ENCODE measurements at regions not wholly inside any gene's neighbourhood (a gene's known extent, or its start where the extent isn't known, plus 50 kb on each side); places are given as distances from the start of the nearest gene placed in this dataset.

- no peak overlapping the region for H3K4me3 Mint-ChIP-seq (ENCODE audit: unreplicated experiment)
- H3K4me1 Mint-ChIP-seq (ENCODE audit: low read depth, unreplicated experiment), result no peaks in the 10 kb centered on the region
- H3K9me3 Mint-ChIP-seq (ENCODE audit: unreplicated experiment), result no peaks in the 10 kb centered on the region
- no peaks in the 10 kb centered on the region for H3K36me3 Mint-ChIP-seq (ENCODE audit: unreplicated experiment)
- no peak for TF ChIP-seq CTCF (IDR thresholded peaks at IDR 0.05; ENCODE audit: partially characterized antibody, unreplicated experiment)
- H3K27ac Mint-ChIP-seq (ENCODE audit: unreplicated experiment), result no peak overlapping the region
- no peaks in the 10 kb centered on the region for H3K27me3 Mint-ChIP-seq (ENCODE audit: unreplicated experiment)
- no peak for DNase-seq
These were observed 56.9 kb upstream of the VGLL3 start for GRCh38 chr3:87047852-87048251.

GRCh38 chr3:87046241-87046640, 55.3 kb upstream of the VGLL3 start:
- DNase-seq, result no peak
- H3K4me3 Mint-ChIP-seq (ENCODE audit: unreplicated experiment), result no peak overlapping the region
- no peak overlapping the region for H3K27ac Mint-ChIP-seq (ENCODE audit: unreplicated experiment)
- TF ChIP-seq CTCF (IDR thresholded peaks at IDR 0.05; ENCODE audit: partially characterized antibody, unreplicated experiment), result no peak
- no peaks in the 10 kb centered on the region for H3K9me3 Mint-ChIP-seq (ENCODE audit: unreplicated experiment)
- H3K36me3 Mint-ChIP-seq (ENCODE audit: unreplicated experiment), result no peaks in the 10 kb centered on the region
- no peaks in the 10 kb centered on the region for H3K27me3 Mint-ChIP-seq (ENCODE audit: unreplicated experiment)
- H3K4me1 Mint-ChIP-seq (ENCODE audit: low read depth, unreplicated experiment), result no peaks in the 10 kb centered on the region

- Mint-ChIP-seq H3K9me3 (ENCODE audit: unreplicated experiment) (no peaks in the 10 kb centered on the region), H3K4me3 (ENCODE audit: unreplicated experiment) (no peak overlapping the region), H3K36me3 (ENCODE audit: unreplicated experiment) (no peaks in the 10 kb centered on the region), H3K4me1 (ENCODE audit: low read depth, unreplicated experiment) (no peaks in the 10 kb centered on the region), H3K27ac (ENCODE audit: unreplicated experiment) (no peak overlapping the region), H3K27me3 (ENCODE audit: unreplicated experiment) (no peaks in the 10 kb centered on the region)
- TF ChIP-seq CTCF (IDR thresholded peaks at IDR 0.05; ENCODE audit: partially characterized antibody, unreplicated experiment), result no peak
- DNase-seq, result no peak
These were observed 54.5 kb upstream of the VGLL3 start for GRCh38 chr3:87045473-87045872.

- no peaks in the 10 kb centered on the region for H3K27me3 Mint-ChIP-seq (ENCODE audit: unreplicated experiment)
- H3K4me1 Mint-ChIP-seq (ENCODE audit: low read depth, unreplicated experiment), result no peaks in the 10 kb centered on the region
- H3K36me3 Mint-ChIP-seq (ENCODE audit: unreplicated experiment), result no peaks in the 10 kb centered on the region
- TF ChIP-seq CTCF (IDR thresholded peaks at IDR 0.05; ENCODE audit: partially characterized antibody, unreplicated experiment), result no peak
- DNase-seq, result no peak
- no peak overlapping the region for H3K27ac Mint-ChIP-seq (ENCODE audit: unreplicated experiment)
- no peak overlapping the region for H3K4me3 Mint-ChIP-seq (ENCODE audit: unreplicated experiment)
- no peaks in the 10 kb centered on the region for H3K9me3 Mint-ChIP-seq (ENCODE audit: unreplicated experiment)
These were observed 53.9 kb upstream of the VGLL3 start for GRCh38 chr3:87044846-87045245.

- no peak overlapping the region for H3K27ac Mint-ChIP-seq (ENCODE audit: unreplicated experiment)
- DNase-seq, result no peak
- no peaks in the 10 kb centered on the region for H3K27me3 Mint-ChIP-seq (ENCODE audit: unreplicated experiment)
- TF ChIP-seq CTCF (IDR thresholded peaks at IDR 0.05; ENCODE audit: partially characterized antibody, unreplicated experiment), result no peak
- H3K36me3 Mint-ChIP-seq (ENCODE audit: unreplicated experiment), result no peaks in the 10 kb centered on the region
- H3K4me3 Mint-ChIP-seq (ENCODE audit: unreplicated experiment), result no peak overlapping the region
- H3K9me3 Mint-ChIP-seq (ENCODE audit: unreplicated experiment), result no peaks in the 10 kb centered on the region
- H3K4me1 Mint-ChIP-seq (ENCODE audit: low read depth, unreplicated experiment), result no peaks in the 10 kb centered on the region
These were observed 53.5 kb upstream of the VGLL3 start for GRCh38 chr3:87044409-87044808.
